ENCODE measurements at regions not wholly inside any gene's neighbourhood (a gene's known extent, or its start where the extent isn't known, plus 50 kb on each side); places are given as distances from the start of the nearest gene placed in this dataset.

- Mint-ChIP-seq H3K27me3 (ENCODE audit: unreplicated experiment) (no peaks in the 10 kb centered on the region), H3K4me3 (ENCODE audit: low read depth, unreplicated experiment) (no peak overlapping the region), H3K4me1 (ENCODE audit: low read depth, unreplicated experiment) (no peaks in the 10 kb centered on the region), H3K36me3 (ENCODE audit: insufficient read depth, unreplicated experiment) (no peaks in the 10 kb centered on the region), H3K9me3 (ENCODE audit: low read depth, unreplicated experiment) (no peaks in the 10 kb centered on the region), H3K27ac (ENCODE audit: unreplicated experiment) (no peak overlapping the region)
- TF ChIP-seq CTCF (IDR thresholded peaks at IDR 0.05; ENCODE audit: unreplicated experiment), result no peak
- no peak for DNase-seq
- no TSS peak for BruUV-seq (replicated peaks)
- CTCF ChIA-PET, result no interaction called here
- intact Hi-C loops (cut with micrococcal nuclease; ENCODE audit: unreplicated experiment), result no loop called here
These were observed 409.5 kb upstream of the ADGRL3 start for GRCh38 chr4:60790608-60791007.

- intact Hi-C loops (cut with micrococcal nuclease; ENCODE audit: unreplicated experiment), result no loop called here
- TF ChIP-seq CTCF (IDR thresholded peaks at IDR 0.05; ENCODE audit: unreplicated experiment), result no peak
- no TSS peak for BruUV-seq (replicated peaks)
- CTCF ChIA-PET, result no interaction called here
- no peaks in the 10 kb centered on the region for H3K27me3 Mint-ChIP-seq (ENCODE audit: unreplicated experiment)
- H3K36me3 Mint-ChIP-seq (ENCODE audit: insufficient read depth, unreplicated experiment), result no peaks in the 10 kb centered on the region
- no peak overlapping the region for H3K27ac Mint-ChIP-seq (ENCODE audit: unreplicated experiment)
- H3K4me3 Mint-ChIP-seq (ENCODE audit: low read depth, unreplicated experiment), result no peak overlapping the region
- H3K9me3 Mint-ChIP-seq (ENCODE audit: low read depth, unreplicated experiment), result peaks cover 3% of the 10 kb centered on the region
- no peak for DNase-seq
- no peaks in the 10 kb centered on the region for H3K4me1 Mint-ChIP-seq (ENCODE audit: low read depth, unreplicated experiment)
These were observed 405.8 kb upstream of the ADGRL3 start for GRCh38 chr4:60794372-60794771.

GRCh38 chr4:60799214-60799613 lies 400.9 kb upstream of the ADGRL3 start:
- Mint-ChIP-seq H3K27ac (ENCODE audit: unreplicated experiment) (no peak overlapping the region), H3K4me3 (ENCODE audit: low read depth, unreplicated experiment) (no peak overlapping the region), H3K27me3 (ENCODE audit: unreplicated experiment) (no peaks in the 10 kb centered on the region), H3K4me1 (ENCODE audit: low read depth, unreplicated experiment) (no peaks in the 10 kb centered on the region), H3K36me3 (ENCODE audit: insufficient read depth, unreplicated experiment) (no peaks in the 10 kb centered on the region), H3K9me3 (ENCODE audit: low read depth, unreplicated experiment) (peaks cover 3% of the 10 kb centered on the region)
- CTCF ChIA-PET, result no interaction called here
- BruUV-seq (replicated peaks), result no TSS peak
- no peak for DNase-seq
- TF ChIP-seq CTCF (IDR thresholded peaks at IDR 0.05; ENCODE audit: unreplicated experiment), result no peak
- intact Hi-C loops (cut with micrococcal nuclease; ENCODE audit: unreplicated experiment), result no loop called here

- no TSS peak for BruUV-seq (replicated peaks)
- H3K27ac Mint-ChIP-seq (ENCODE audit: unreplicated experiment), result no peak overlapping the region
- H3K36me3 Mint-ChIP-seq (ENCODE audit: insufficient read depth, unreplicated experiment), result no peaks in the 10 kb centered on the region
- peaks cover 5% of the 10 kb centered on the region for H3K9me3 Mint-ChIP-seq (ENCODE audit: low read depth, unreplicated experiment)
- TF ChIP-seq CTCF (IDR thresholded peaks at IDR 0.05; ENCODE audit: unreplicated experiment), result no peak
- H3K4me3 Mint-ChIP-seq (ENCODE audit: low read depth, unreplicated experiment), result no peak overlapping the region
- H3K27me3 Mint-ChIP-seq (ENCODE audit: unreplicated experiment), result no peaks in the 10 kb centered on the region
- no peak for DNase-seq
- intact Hi-C loops (cut with micrococcal nuclease; ENCODE audit: unreplicated experiment), result no loop called here
- CTCF ChIA-PET, result no interaction called here
- H3K4me1 Mint-ChIP-seq (ENCODE audit: low read depth, unreplicated experiment), result peaks cover 5% of the 10 kb centered on the region
These were observed 399.4 kb upstream of the ADGRL3 start for GRCh38 chr4:60800701-60801100.

All from Calu3 (cell line).